IMR-90 (cell line): ENCODE measurements at regions not wholly inside any gene's neighbourhood (a gene's known extent, or its start where the extent isn't known, plus 50 kb on each side); places are given as distances from the start of the nearest gene placed in this dataset.

ENCODE experiments used
- ATAC-seq: fragments of 200-7000 bp; cut with Tn5 transposase; 2 replicates; pipeline ENCODE4 v1.9.1; 2020; ENCODE audit warnings: low read depth, mild to moderate bottlenecking, moderate library complexity
- BruUV-seq: library from RNA; stranded (reverse); fragments of 400-500 nt; replicated peaks from 2 replicates; lab custom pipeline; 2021; lab: Mats Ljungman, UMichigan
- CTCF ChIA-PET: fragments of 300-600 bp; formaldehyde crosslinking; extraction: SDS; loops from one replicate; lab custom pipeline; 2021; ENCODE audit warnings: antibody characterized with exemption; lab: Yijun Ruan, JAX
- POLR2A ChIA-PET: fragments of 300-600 bp; sonication (Branson Sonifier 250); formaldehyde crosslinking; loops from one replicate; lab custom pipeline; 2022; ENCODE audit warnings: antibody characterized with exemption; ENCODE audit not compliant: unreplicated experiment; lab: Charles Lee
- DNase-seq: peaks from one replicate; pipeline ENCODE4 v3.0.0; 2013
- H2AFZ ChIP-seq: replicated peaks from 2 replicates; pipeline ENCODE3; 2013; ENCODE audit warnings: low read length, mild to moderate bottlenecking; ENCODE audit not compliant: poor library complexity
- H2AK5ac ChIP-seq: 2 replicates; pipeline ENCODE4 v1.6.1; 2013; ENCODE audit warnings: low read depth, low read length, inconsistent platforms
- H2AK9ac ChIP-seq: replicated peaks from 2 replicates; pipeline ENCODE3; 2013; ENCODE audit warnings: mild to moderate bottlenecking, low read depth, low read length, moderate library complexity; ENCODE audit not compliant: poor library complexity
- H2BK120ac ChIP-seq: 2 replicates; pipeline ENCODE4 v1.6.1; 2013; ENCODE audit warnings: low read depth, low read length, inconsistent platforms
- H2BK15ac ChIP-seq: 3 replicates; pipeline ENCODE4 v1.6.1; 2013; ENCODE audit warnings: low read depth, low read length, inconsistent platforms
- H2BK20ac ChIP-seq: 2 replicates; pipeline ENCODE4 v1.6.1; 2013; ENCODE audit warnings: low read depth, mild to moderate bottlenecking, inconsistent platforms, low read length, moderate library complexity
- H2BK5ac ChIP-seq: 2 replicates; pipeline ENCODE4 v1.6.1; 2013; ENCODE audit warnings: mild to moderate bottlenecking, low read depth, low read length, inconsistent platforms; ENCODE audit not compliant: poor library complexity, severe bottlenecking
- H3K14ac ChIP-seq: replicated peaks from 2 replicates; pipeline ENCODE4 v1.6.1; 2013; ENCODE audit warnings: low read depth, low read length, inconsistent platforms
- H3K18ac ChIP-seq: 2 replicates; pipeline ENCODE4 v1.6.1; 2013; ENCODE audit warnings: low read depth, low read length, control low read depth
- H3K23ac ChIP-seq: 2 replicates; pipeline ENCODE4 v1.6.1; 2013; ENCODE audit warnings: low read depth, low read length, inconsistent platforms
- H3K27ac ChIP-seq: 2 replicates; pipeline ENCODE4 v1.5.1; 2013; ENCODE audit warnings: mild to moderate bottlenecking, control low read depth, low read length; ENCODE audit not compliant: insufficient read depth
- H3K27me3 ChIP-seq: 2 replicates; pipeline ENCODE4 v1.6.1; 2013; ENCODE audit warnings: low read length; ENCODE audit not compliant: control insufficient read depth, insufficient read depth
- H3K36me3 ChIP-seq: 2 replicates; pipeline ENCODE4 v1.6.1; 2013; ENCODE audit warnings: low read length, mixed read lengths; ENCODE audit not compliant: control insufficient read depth, insufficient read depth
- H3K4ac ChIP-seq: 2 replicates; pipeline ENCODE4 v1.6.1; 2013; ENCODE audit warnings: low read depth, low read length, inconsistent platforms
- H3K4me1 ChIP-seq: 2 replicates; pipeline ENCODE4 v1.6.1; 2013; ENCODE audit warnings: low read length, mixed read lengths; ENCODE audit not compliant: control insufficient read depth, insufficient read depth
- H3K4me2 ChIP-seq: 2 replicates; pipeline ENCODE4 v1.6.1; 2013; ENCODE audit warnings: low read depth, mild to moderate bottlenecking, control low read depth, low read length, moderate library complexity
- H3K4me3 ChIP-seq: 2 replicates; pipeline ENCODE4 v1.5.1; 2013; ENCODE audit warnings: low read depth, mild to moderate bottlenecking, control low read depth, low read length, moderate library complexity; ENCODE audit not compliant: insufficient read depth
- H3K56ac ChIP-seq: 2 replicates; pipeline ENCODE4 v1.6.1; 2013; ENCODE audit warnings: low read length, inconsistent platforms; ENCODE audit not compliant: insufficient read depth; ENCODE audit errors: extremely low read depth
- H3K79me1 ChIP-seq, 2 experiments: 2 replicates each; pipeline ENCODE4 v1.6.1; 2013; ENCODE audit warnings: low read length in 2 of 2, inconsistent platforms in 1 of 2, low read depth in 1 of 2
- H3K9ac ChIP-seq: 2 replicates; pipeline ENCODE4 v1.6.1; 2013; ENCODE audit warnings: low read depth, low read length, control low read depth
- H3K9me1 ChIP-seq: 2 replicates; pipeline ENCODE4 v1.6.1; 2013; ENCODE audit warnings: low read length, inconsistent platforms; ENCODE audit not compliant: insufficient read depth
- H3K9me3 ChIP-seq: 2 replicates; pipeline ENCODE4 v1.6.1; 2013; ENCODE audit warnings: low read length; ENCODE audit not compliant: control insufficient read depth, insufficient read depth
- H4K20me1 ChIP-seq: 2 replicates; pipeline ENCODE4 v1.6.1; 2013; ENCODE audit warnings: low read length, inconsistent platforms; ENCODE audit not compliant: insufficient read depth
- H4K5ac ChIP-seq: 2 replicates; pipeline ENCODE4 v1.6.1; 2013; ENCODE audit warnings: mild to moderate bottlenecking, low read depth, low read length, control low read depth
- H4K8ac ChIP-seq, 2 experiments: 2 replicates each; pipeline ENCODE4 v1.6.1; 2013; ENCODE audit warnings: low read depth in 2 of 2, low read length in 2 of 2, control low read depth in 1 of 2, inconsistent platforms in 1 of 2
- H4K91ac ChIP-seq: 2 replicates; pipeline ENCODE4 v1.6.1; 2013; ENCODE audit warnings: low read depth, low read length, inconsistent platforms; ENCODE audit not compliant: insufficient read depth
- BHLHE40 ChIP-seq: fragments of 150-350 bp; IDR thresholded peaks from 2 replicates; pipeline ENCODE4 v1.6.1; 2016; ENCODE audit warnings: mild to moderate bottlenecking, low read depth, low read length
- CEBPB ChIP-seq: IDR thresholded peaks from 2 replicates; pipeline ENCODE4 v1.6.1; 2012; ENCODE audit warnings: low read depth, low read length, improper control_type of control experiment
- FOS ChIP-seq: fragments of 150-350 bp; IDR thresholded peaks from 2 replicates; pipeline ENCODE4 v1.6.1; 2016; ENCODE audit warnings: low read depth, low read length
- MXI1 ChIP-seq: IDR thresholded peaks from 2 replicates; pipeline ENCODE4 v1.6.1; 2012; ENCODE audit warnings: low read depth, mild to moderate bottlenecking, low read length, moderate library complexity, borderline replicate concordance
- POLR2A ChIP-seq: IDR thresholded peaks from 2 replicates; pipeline ENCODE4 v1.6.1; 2012; ENCODE audit warnings: mild to moderate bottlenecking, low read depth, low read length
- RCOR1 ChIP-seq: IDR thresholded peaks from 2 replicates; pipeline ENCODE4 v1.6.1; 2012; ENCODE audit warnings: mild to moderate bottlenecking, low read length, improper control_type of control experiment; ENCODE audit not compliant: insufficient replicate concordance
- SMC3 ChIP-seq: fragments of 150-350 bp; IDR thresholded peaks from 2 replicates; pipeline ENCODE4 v1.6.1; 2016; ENCODE audit warnings: low read depth, mild to moderate bottlenecking, antibody characterized with exemption, low read length, moderate library complexity
- WGBS, 2 experiments: methylation state at CpG; one replicate each; pipeline versions ENCODE4 v1.1.5 to v1.1.7; 2013; ENCODE audit warnings: missing lambda C conversion rate in 2 of 2; ENCODE audit not compliant: insufficient read length in 1 of 2; ENCODE audit errors: extremely low coverage in 2 of 2; 5-methylcytosine and 5-hydroxymethylcytosine counted together
- dilution Hi-C: fragments of 300-500 bp; cut with HindIII; formaldehyde crosslinking; loops from one replicate; pipeline ENCODE4 v1.14.3; 2018; ENCODE audit warnings: low sequenced_read_pairs; ENCODE audit not compliant: unreplicated experiment
- in situ Hi-C: fragments of 300-500 bp; cut with MboI; formaldehyde crosslinking; loops from 3 replicates; pipeline ENCODE4 v1.14.3; 2019; ENCODE audit warnings: low sequenced_read_pairs, inconsistent platforms, mixed read lengths
- intact Hi-C: fragments of 100-400 bp; cut with micrococcal nuclease; formaldehyde crosslinking; loops from 2 replicates; pipeline ENCODE4 v1.10.0; 2022

DNA sequence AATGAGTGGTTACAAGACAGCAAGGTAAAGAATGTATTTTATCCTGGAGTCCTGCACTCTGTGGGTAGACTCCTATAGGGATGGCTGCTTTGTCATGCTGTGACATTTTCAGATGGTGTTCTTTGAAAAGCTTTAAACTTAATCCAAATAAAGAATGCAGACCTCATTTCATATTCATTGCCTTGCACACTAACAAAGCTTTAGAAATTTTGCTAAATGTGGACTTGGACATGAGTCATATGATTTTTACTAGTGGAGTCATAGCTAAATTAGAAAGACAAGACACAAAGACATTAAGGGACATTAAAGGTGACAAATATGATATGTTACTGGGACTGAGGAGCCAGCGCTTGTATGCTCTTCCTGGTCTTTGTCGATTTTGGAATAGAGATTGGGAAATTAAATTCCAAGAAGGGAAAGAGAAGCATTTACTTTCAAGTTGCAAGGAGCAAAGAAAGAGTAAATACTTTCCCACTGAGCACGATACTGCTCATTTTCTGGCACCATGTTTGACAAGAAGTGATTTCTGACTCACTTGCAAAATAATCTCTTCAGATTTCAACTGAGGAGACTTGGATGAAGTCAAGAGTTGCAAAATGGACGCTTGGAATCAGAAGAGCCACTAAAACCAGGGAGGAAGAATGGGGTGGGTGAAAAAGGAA, 152.9 kb upstream of the MYOCD start:
- Histone ChIP-seq H4K20me1 (no peaks in the 10 kb centered on the region), H4K91ac (peak overlapping the region; percentile 94), H2AK5ac (no peak overlapping the region), H3K56ac (peak overlapping the region; percentile 65), H3K79me1 (no peaks in the 10 kb centered on the region), H3K4me3 (no peak overlapping the region), H2BK20ac (peak overlapping the region; percentile 91), H2BK120ac (peak overlapping the region; percentile 98), H3K4me1 (peaks cover 13% of the 10 kb centered on the region), H3K27me3 (no peaks in the 10 kb centered on the region), H4K8ac (peak overlapping the region; percentile 82 to 92; a peak in 3 of 4 replicates), H4K5ac (peak overlapping the region; percentile 59; the same call in 1 of the 2 replicates), H2BK5ac (peak overlapping the region; percentile 97), H3K4me2 (peak overlapping the region; percentile 84; the same call in 1 of the 2 replicates), H3K36me3 (no peaks in the 10 kb centered on the region), H3K18ac (peak overlapping the region; percentile 96), H3K9ac (no peak overlapping the region), H3K9me1 (peaks cover 12% of the 10 kb centered on the region), H3K27ac (peak overlapping the region; percentile 37; the same call in 1 of the 2 replicates), H3K9me3 (no peaks in the 10 kb centered on the region), H2AFZ (no peak overlapping the region), H3K4ac (peak overlapping the region; percentile 90), H2AK9ac (no peak overlapping the region), H2BK15ac (peak overlapping the region; percentile 39; the same call in 1 of the 3 replicates), H3K23ac (peak overlapping the region; percentile 57; the same call in 1 of the 2 replicates), H3K14ac (0 out of 2 replicates have a peak overlapping the region, but pooled peaks have one; percentile 49)
- BruUV-seq: no TSS peak
- intact Hi-C loops: no loop called here
- CTCF ChIA-PET: no interaction called here
- ATAC-seq (peak; percentile 60), DNase-seq (peak; percentile 77)
- POLR2A ChIA-PET: no interaction called here
- TF ChIP-seq FOS (peak; percentile 60), BHLHE40 (peak; percentile 15; the same call in 1 of the 2 replicates), RCOR1 (no peak), MXI1 (no peak), SMC3 (no peak), POLR2A (no peak), CEBPB (peak; percentile 36; the same call in 1 of the 2 replicates)
- in situ Hi-C loops: loop anchor here (25.0 kb wide), 1 partner anchor 499 kb away; the partner anchor contains the start of gene ELAC2
- WGBS, 2 experiments: no CpG with 5 or more reads among the region's 4 CpGs
- dilution Hi-C loops: no loop called here
